Left lobe of liver (tissue), 2 donors: ENCODE measurements at regions not wholly inside any gene's neighbourhood (a gene's known extent, or its start where the extent isn't known, plus 50 kb on each side); places are given as distances from the start of the nearest gene placed in this dataset.
A peak's percentile ranks its signal among the peaks of the same experiment; 100 is the strongest.
"Not testable (repeated sequence)": the region's sequence is repeated elsewhere in the genome, so short reads cannot be mapped to it uniquely, and the experiment has no call there.

Experiments
- ATAC-seq: fragments of 200-7000 bp; cut with Tn5 transposase; one replicate; pipeline ENCODE4 v1.9.1; 2020; ENCODE audit warnings: mild to moderate bottlenecking, moderate library complexity
- DNase-seq: peaks from one replicate; pipeline ENCODE4 v3.0.0-alpha.2; 2020; ENCODE audit warnings: low spot score
- donor health status: DM: no; HTN: no; CAD: no; lungs with moderate emphysema.
- donor health status: DM: no; HTN: yes; CAD: no.

DNA sequence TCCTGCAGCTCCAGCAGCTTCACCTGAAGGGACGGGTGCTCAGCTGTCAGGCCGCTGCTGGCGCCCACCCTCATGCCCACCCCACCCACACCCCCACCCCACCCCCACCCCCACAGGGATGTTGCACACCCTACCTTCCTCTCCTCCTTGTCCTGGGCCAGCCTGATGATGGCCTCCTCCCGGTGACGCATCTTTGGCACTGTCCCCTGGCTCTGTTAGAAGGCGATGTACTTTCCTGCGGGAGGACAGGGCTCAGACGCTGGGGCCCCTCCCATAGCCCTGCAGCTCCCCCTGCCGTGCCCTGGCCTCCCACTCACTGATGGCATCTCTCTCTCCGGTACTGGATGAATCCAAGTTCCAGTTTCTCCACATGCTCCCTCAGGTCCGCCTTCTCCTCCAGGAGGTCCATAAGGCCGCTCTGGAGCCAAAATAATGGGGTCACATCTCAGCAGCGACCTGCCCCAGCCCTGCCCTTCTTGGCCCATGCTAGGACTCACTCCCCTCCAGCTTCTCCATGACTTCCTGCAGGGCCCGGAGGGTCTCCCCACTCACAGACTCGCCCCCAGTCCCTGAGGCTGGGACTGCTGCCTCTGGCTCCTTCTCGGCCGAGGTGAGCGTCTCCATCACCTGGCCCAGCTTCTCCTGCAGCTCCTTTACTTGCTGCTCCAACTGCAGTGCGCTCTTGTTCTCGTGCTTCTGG, 55.2 kb downstream of the GOLGA8B start:
- not testable (repeated sequence) for ATAC-seq, DNase-seq

DNA sequence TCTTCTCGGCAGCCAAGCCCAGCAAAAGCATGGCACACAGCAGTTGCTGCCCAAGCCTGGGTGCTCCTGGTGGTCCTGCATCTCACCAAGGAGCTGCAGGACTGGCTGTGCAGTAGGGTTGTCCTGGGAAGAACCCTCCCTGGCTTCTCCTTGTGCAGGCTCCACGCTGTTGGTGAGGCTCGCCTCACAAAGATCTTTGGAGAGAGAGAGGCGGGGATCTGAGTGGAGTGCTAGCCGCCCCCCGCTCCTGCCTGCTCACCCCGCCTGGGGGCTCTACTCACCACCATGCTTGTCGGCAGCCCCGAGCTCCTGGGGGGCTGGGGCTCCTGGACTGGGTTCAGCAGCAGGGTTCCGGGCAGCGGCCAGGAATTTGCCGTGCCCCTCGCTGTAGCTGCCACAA, 55.8 kb downstream of the GOLGA8B start:
- DNase-seq, ATAC-seq: not testable (repeated sequence)

- peak; percentile 76 for ATAC-seq
- DNase-seq, result not testable (repeated sequence)
Observed at GRCh38 chr15:34523849-34524248, 59.6 kb downstream of the GOLGA8B start.

DNA sequence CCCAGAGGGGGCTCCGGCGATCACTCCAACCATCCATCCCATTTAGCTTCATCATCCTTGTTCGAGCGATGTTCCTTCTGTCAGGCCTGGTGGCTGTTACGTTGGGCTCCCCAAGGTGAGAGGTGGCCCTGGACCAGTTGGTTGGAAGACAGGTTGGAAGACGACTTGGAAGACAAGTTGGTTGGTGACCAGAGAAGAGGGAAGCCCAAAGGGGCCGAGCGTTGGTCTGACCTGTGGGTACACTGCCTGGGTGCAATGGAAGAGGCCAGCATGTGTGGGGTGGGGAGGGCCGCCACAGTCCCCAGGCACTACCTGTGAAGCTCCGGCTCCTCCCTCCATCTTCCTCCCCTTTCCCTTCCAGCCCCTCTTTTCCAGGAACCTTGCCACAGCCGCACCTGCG, 60.9 kb downstream of the GOLGA8B start:
- ATAC-seq, DNase-seq: not testable (repeated sequence)

DNA sequence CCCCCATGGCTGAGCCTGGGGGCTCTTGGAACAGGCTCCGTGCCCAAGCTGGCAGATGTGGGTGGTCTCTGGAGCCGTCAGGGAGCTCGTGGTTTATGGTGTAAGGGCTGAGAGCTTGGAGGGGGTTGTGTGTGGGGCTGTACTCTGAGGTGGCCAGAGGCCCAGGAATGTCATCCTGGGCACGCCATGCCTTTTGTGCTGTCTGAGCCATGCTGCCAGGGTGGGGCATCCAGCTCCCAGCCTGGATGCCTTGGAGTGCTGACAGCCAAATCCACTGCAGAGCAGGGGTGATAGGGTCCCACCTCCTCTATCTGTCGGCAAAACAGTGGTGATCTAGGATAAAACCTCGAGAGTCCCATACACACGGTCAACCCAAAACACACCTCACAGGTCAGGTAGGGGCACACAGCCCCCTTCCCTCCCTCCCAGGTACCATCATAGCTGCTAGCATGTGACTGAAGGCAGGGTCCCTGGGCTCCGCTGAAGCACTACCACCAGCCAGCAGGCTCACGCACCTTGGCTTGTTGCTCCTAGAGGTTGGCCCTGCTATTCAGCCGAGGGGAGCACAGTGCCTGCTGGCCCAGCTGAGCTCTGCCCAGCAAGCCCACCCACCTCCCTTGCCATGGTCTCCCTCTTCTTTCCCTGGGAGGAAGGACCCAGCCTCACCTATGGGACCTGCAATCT, 61.5 kb downstream of the GOLGA8B start:
- ATAC-seq, result not testable (repeated sequence)

GRCh38 chr15:34520566-34520965, 62.9 kb downstream of the GOLGA8B start:
- DNase-seq (no peak), ATAC-seq (no peak)

More for the DNA sequence above, 61.5 kb downstream of the GOLGA8B start:
- not testable (repeated sequence) for DNase-seq

DNA sequence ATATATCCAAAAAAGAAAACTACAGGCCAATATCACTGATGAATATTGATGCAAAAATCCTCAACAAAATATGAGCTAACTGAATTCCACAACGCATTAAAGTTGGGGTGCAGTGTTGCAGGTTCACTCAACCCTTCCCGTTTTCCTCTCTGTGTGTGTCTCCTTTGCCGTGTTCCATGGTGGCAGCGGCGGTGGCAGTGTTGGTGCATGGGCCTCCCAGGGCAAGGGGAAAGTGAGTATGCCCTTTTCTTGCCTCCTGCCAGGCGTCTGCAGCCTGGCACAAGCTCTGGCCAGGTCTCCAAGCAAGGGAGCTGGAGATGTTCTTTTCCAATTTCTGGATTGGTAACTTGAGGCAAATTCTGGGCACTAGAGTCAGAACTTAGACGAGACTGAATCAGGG, 63.4 kb downstream of the GOLGA8B start:
- DNase-seq, ATAC-seq: not testable (repeated sequence)

DNA sequence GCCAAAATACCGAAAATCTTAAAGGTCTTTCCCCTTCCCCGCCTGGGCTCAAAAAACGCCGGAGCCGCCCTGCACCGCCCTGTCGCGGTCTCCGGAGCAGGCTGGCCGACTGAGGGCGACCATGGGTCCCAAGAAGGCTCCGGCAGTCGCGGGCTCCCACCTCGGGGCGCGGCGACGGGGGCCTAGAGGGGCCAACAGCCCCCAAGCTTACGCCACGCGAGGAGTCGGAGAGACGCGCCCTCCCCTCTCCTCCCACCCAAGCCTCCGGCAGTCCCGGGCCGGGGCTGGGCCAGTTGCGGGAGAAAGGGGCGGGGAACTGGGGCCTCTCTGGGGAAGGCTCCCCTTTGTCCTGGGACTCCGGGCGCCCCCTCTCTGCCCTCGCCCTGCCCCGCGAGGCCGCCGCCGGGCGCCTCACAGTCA, 69.2 kb downstream of the GOLGA8B start:
- peak; percentile 66 for ATAC-seq

GRCh38 chr15:34512628-34513027, 70.8 kb downstream of the GOLGA8B start:
- ATAC-seq (no peak), DNase-seq (no peak)

More for the DNA sequence above, 69.2 kb downstream of the GOLGA8B start:
- no peak for DNase-seq

DNA sequence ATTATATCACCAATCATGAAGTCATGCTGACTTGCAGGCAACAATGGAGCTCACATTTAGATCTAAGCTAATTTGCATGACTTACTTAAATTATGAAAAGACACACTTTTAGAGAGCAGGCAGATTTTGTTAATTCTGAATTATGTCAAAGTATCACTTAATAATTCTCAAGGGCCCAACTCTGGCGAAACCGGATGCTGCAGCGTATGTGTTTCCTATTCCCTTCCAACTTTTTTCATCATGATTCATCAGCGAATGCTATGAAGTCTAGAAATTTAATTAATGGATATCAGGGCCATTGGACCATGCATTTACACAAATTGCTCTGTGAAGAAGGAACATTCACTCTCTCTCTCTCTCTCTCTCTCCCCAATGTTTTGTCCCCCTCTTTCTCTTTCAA, 63.5 kb upstream of the GOLGA8A start:
- ATAC-seq, result no peak
- DNase-seq, result no peak

DNA sequence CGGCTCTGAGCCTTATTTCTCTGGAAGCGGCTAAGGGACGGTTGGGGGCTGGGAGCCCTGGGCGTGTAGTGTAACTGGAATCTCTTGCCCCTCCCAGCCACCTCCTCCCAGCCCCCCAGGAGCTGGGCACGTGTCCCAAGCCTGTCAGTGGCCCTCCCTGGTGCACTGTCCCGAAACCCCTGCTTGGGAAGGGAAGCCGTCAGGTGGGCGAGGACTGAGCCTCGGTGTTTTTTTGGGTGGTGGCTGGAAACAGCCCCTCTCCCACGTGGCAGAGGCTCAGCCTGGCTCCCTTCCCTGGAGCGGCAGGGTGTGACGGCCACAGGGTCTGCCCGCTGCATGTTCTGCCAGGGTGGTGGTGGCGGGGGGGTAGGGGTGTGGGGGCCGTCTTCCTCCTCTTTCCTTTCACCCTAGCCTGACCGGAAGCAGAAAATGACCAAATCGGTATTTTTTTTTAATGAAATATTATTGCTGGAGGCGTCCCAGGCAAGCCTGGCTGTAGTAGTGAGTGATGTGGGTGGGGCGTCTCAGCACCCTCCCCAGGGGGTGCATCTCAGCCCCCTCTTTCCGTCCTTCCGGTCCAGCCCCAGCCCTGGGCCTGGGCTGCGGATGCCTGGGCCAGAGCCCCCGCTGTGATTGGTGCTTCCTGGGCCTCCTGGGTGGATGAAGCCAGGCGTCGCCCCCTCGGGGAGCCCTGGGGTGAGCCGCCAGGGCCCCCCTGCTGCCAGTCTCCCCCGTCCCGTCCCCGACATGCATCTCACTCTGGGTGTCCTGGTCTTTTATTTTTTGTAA, 58.8 kb upstream of the GOLGA8A start:
- DNase-seq, result no peak

DNA sequence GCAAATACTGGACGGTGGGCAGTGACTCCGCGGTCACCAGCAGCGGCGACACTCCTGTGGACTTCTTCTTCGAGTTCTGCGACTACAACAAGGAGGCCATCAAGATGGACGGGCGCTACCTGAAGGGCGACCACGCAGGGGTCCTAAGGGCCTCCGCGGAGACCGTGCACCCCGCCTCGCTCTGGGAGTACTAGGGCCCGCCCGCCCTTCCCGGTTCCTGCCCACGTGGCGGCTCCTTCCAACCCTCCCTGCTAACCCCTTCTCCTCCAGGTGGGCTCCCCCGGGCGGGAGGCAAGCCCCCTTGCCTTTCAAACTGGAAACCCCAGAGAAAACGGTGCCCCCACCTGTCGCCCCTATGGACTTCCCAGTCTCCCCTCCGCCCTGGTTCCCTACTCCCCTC, 58.1 kb upstream of the GOLGA8A start:
- ATAC-seq, DNase-seq: not testable (repeated sequence)

More for the DNA sequence above, 58.8 kb upstream of the GOLGA8A start:
- ATAC-seq, result no peak

- ATAC-seq, result no peak
- no peak for DNase-seq
Observed at GRCh38 chr15:34494084-34494399, 56.4 kb upstream of the GOLGA8A start.

- ATAC-seq (no peak), DNase-seq (no peak)
Observed at GRCh38 chr15:34493001-34493400, 55.4 kb upstream of the GOLGA8A start.

DNA sequence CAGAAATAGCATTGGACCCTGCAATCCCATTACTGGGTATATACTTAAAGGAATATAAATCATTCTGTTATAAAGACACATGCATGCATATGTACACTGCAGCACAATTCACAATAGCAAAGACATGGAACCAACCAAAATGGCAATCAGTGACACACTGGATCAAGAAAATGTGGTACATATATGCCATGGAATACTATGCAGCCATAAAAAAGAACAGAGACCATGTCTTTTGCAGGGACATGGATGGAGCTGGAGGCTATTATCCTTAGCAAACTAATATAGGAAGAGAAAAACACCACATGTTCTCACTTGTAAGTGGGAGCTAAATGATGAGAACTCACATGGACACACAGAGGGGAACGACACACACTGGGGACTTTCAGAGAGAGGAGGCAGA, 53.9 kb upstream of the GOLGA8A start:
- not testable (repeated sequence) for ATAC-seq, DNase-seq

DNA sequence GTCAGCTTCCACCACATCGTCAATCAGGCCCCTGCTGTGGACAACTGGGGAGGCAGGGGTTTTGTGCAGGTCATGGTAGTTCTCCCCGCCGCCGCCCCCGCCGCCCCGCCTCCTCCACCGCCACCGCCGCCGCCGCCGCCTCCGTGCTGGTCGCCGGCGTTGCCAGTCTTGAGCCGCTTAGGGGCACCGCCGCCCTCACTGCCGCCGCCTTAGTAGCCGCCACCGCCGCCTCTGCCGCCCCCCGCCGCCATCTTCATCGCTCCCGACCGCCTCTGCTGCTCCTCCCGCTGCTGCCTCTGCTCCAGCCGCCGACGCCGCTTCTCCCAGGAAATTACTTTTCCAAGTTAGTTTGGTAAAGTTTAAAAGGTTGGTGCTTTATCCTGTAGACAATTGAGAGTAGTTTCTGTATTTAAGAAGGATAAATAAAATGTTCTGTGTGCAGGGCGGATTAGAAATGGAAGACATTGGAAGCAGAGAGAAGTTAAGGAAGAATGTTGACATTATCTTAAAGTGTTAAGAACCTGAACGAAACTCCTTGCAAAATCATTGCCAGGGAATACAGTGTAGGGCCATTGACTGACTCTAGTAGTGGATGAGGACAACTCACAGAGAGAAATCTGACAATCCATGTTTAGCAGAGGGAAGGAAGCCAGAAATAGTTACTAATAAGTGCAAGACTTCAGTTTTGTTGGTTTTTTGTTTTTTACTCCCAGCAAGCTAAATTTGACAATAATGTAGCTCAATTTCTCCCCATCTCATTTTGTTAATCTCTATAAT, 53.0 kb upstream of the GOLGA8A start:
- ATAC-seq (no peak), DNase-seq (no peak)

DNA sequence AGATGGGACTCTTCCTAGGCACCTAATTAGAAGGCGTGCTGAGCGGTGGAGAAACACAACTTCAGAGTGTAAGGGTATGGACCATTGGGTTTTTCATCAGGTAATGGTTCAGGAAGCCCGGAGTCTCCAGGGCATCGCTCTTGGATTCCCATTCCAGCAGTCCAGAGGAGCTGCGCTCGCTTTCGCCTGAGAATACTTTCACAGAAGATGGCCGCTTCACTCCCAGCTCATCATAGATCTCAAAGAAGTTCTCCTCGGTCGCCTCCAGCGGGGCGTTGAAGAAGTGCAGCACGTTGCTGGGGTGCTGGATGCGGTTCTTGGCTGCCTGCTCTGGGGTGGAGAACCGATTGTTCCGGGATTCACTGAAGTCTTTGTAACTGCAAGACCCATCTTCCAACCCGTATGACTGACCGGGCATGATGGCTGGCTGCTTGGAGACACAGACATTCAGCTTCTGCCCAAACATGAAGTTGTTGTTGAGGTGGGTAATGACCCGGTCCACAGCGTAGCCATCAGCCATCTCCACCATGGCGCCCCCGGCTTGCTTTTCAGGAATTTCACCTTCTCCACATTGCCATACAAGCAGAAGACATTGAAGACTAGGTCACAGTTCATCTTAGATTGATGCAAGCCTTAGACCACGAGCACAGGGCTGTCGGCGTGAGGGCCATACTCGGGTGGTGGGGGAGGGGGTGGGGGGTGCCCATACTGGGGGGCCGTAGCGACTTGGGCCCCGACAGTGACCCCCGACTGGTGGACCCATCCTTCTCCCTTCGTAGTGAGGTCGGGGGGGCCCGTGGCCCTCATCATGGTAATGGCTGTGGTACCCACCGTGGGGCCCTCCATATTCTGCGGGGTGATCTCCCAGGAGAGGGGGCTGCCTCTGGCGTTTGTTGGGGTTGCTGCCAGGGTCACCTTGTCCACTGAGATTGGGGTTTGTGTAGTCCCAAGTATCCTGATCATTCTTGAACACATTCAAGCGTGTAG, 51.7 kb upstream of the GOLGA8A start:
- not testable (repeated sequence) for DNase-seq, ATAC-seq
